DND-41 (cell line): ENCODE measurements at regions not wholly inside any gene's neighbourhood (a gene's known extent, or its start where the extent isn't known, plus 50 kb on each side); places are given as distances from the start of the nearest gene placed in this dataset.

Experiments used
- ATAC-seq: fragments of 200-7000 bp; cut with Tn5 transposase; 3 replicates; pipeline ENCODE4 v1.9.1; 2021; ENCODE audit warnings: low read depth; ENCODE audit not compliant: insufficient read depth
- DNase-seq: peaks from one replicate; pipeline ENCODE4 v3.0.0-alpha.2; 2020
- H2AFZ ChIP-seq: 2 replicates; pipeline ENCODE4 v1.6.0; 2012; ENCODE audit warnings: low read depth, low read length
- H3K27ac ChIP-seq: 2 replicates; pipeline ENCODE4 v1.5.1; 2012; ENCODE audit warnings: low read length, inconsistent platforms
- H3K27me3 ChIP-seq: fragments of 200-600 bp; sonication (generic); 2 replicates; pipeline ENCODE4 v1.6.0; 2012; ENCODE audit warnings: low read length, mild to moderate bottlenecking, inconsistent platforms; ENCODE audit not compliant: insufficient read depth, poor library complexity
- H3K36me3 ChIP-seq: 2 replicates; pipeline ENCODE4 v1.5.1; 2012; ENCODE audit warnings: low read length, inconsistent platforms; ENCODE audit not compliant: insufficient read depth
- H3K4me1 ChIP-seq: 2 replicates; pipeline ENCODE4 v1.5.1; 2012; ENCODE audit warnings: mild to moderate bottlenecking, low read length; ENCODE audit not compliant: insufficient read depth
- H3K4me2 ChIP-seq: 2 replicates; pipeline ENCODE4 v1.6.0; 2012; ENCODE audit warnings: mild to moderate bottlenecking, moderate library complexity, low read length, inconsistent platforms; ENCODE audit not compliant: insufficient read depth
- H3K4me3 ChIP-seq, 2 experiments: fragments of 200-600 bp in 1 of 2; shearing (Covaris generic) in 1 of 2; 2 replicates each; pipeline ENCODE4 v1.5.1; 2012 to 2016; ENCODE audit warnings: inconsistent platforms in 2 of 2, low read length in 2 of 2, mild to moderate bottlenecking in 2 of 2, low read depth in 1 of 2, moderate library complexity in 1 of 2
- H3K79me2 ChIP-seq: 2 replicates; pipeline ENCODE4 v1.6.0; 2012; ENCODE audit warnings: low read length, inconsistent platforms; ENCODE audit not compliant: insufficient read depth
- H3K9ac ChIP-seq: 2 replicates; pipeline ENCODE4 v1.6.0; 2012; ENCODE audit warnings: low read depth, mild to moderate bottlenecking, inconsistent platforms, low read length, moderate library complexity
- H3K9me3 ChIP-seq: 2 replicates; pipeline ENCODE4 v1.5.1; 2012; ENCODE audit warnings: low read length, moderate library complexity, mild to moderate bottlenecking, inconsistent platforms; ENCODE audit not compliant: insufficient read depth, severe bottlenecking
- H4K20me1 ChIP-seq: 2 replicates; pipeline ENCODE4 v1.6.0; 2012; ENCODE audit warnings: low read length; ENCODE audit not compliant: insufficient read depth
- EZH2 ChIP-seq: IDR thresholded peaks from 3 replicates; pipeline ENCODE4 v1.6.1; 2012; ENCODE audit warnings: borderline replicate concordance, low read depth, mild to moderate bottlenecking, moderate library complexity, low read length, inconsistent platforms; ENCODE audit not compliant: severe bottlenecking
- TF ChIP-seq, protein P1 (sequence below): IDR thresholded peaks from 2 replicates; pipeline ENCODE4 v1.5.1; 2012; ENCODE audit warnings: borderline replicate concordance, low read length, moderate library complexity, mild to moderate bottlenecking; ENCODE audit not compliant: poor library complexity, severe bottlenecking; ENCODE audit errors: extremely low read depth

DNA sequence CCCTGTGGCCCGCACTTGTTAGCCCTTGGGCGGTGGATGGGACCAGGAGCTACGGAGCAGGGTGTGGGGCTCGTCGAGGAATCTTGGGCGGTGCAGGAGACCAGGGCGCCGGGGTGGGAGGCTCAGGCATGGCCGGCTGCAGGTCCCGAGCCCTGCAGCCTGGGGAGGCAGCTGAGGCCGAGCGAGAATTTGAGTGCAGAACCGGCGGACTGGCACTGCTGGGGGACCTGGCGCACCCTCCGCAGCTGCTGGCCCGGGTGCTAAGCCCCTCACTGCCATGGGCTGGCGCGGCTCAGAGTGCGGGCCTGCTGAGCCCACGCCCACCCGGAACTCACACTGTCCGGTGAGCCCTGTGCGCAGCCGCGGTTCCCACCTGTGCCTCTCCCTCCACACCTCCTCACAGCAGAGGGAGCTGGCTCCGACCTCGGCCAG lies 73.6 kb upstream of the TLL1 start:
- Histone ChIP-seq H4K20me1 (no peaks in the 10 kb centered on the region), H3K4me1 (no peaks in the 10 kb centered on the region), H3K36me3 (no peaks in the 10 kb centered on the region), H2AFZ (no peak overlapping the region), H3K4me3 (no peak overlapping the region), H3K9me3 (no peaks in the 10 kb centered on the region), H3K9ac (no peak overlapping the region), H3K79me2 (no peaks in the 10 kb centered on the region), H3K27ac (no peak overlapping the region), H3K27me3 (no peaks in the 10 kb centered on the region), H3K4me2 (no peak overlapping the region)
- no peak for ATAC-seq
- no peak for DNase-seq
- TF ChIP-seq, protein P1, sequence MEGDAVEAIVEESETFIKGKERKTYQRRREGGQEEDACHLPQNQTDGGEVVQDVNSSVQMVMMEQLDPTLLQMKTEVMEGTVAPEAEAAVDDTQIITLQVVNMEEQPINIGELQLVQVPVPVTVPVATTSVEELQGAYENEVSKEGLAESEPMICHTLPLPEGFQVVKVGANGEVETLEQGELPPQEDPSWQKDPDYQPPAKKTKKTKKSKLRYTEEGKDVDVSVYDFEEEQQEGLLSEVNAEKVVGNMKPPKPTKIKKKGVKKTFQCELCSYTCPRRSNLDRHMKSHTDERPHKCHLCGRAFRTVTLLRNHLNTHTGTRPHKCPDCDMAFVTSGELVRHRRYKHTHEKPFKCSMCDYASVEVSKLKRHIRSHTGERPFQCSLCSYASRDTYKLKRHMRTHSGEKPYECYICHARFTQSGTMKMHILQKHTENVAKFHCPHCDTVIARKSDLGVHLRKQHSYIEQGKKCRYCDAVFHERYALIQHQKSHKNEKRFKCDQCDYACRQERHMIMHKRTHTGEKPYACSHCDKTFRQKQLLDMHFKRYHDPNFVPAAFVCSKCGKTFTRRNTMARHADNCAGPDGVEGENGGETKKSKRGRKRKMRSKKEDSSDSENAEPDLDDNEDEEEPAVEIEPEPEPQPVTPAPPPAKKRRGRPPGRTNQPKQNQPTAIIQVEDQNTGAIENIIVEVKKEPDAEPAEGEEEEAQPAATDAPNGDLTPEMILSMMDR = no peak
- no peak for TF ChIP-seq EZH2

- Histone ChIP-seq H3K27me3 (no peaks in the 10 kb centered on the region), H3K9ac (no peak overlapping the region), H3K4me3 (no peak overlapping the region), H2AFZ (no peak overlapping the region), H3K9me3 (no peaks in the 10 kb centered on the region), H3K4me2 (no peak overlapping the region), H3K27ac (no peak overlapping the region), H4K20me1 (no peaks in the 10 kb centered on the region), H3K4me1 (no peaks in the 10 kb centered on the region), H3K79me2 (no peaks in the 10 kb centered on the region), H3K36me3 (no peaks in the 10 kb centered on the region)
- DNase-seq (no peak), ATAC-seq (no peak)
- TF ChIP-seq EZH2 = no peak
- TF ChIP-seq, protein P1 = no peak
Measured at GRCh38 chr4:165802452-165802851, 70.6 kb upstream of the TLL1 start.

DNA sequence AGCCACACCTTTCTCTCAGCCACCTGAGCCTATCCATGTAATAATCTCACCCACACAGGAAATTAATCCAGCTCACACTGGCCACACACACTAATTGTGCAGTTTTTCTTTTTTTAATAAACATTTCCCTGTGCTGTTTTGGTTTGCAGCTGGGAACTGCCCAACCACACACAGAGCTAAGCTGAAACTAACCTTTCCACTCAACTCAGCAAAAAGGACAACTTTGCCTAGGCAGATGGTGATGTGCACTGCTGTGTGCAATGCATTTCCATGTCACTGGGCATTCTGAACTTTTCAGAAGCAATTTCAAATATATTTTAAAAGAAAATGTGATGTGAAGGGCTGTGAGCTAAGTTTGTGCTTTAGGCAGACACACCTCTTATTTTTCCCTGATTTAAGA lies 70.0 kb upstream of the TLL1 start:
- H3K27me3 ChIP-seq = no peaks in the 10 kb centered on the region
- H3K9me3 ChIP-seq = no peaks in the 10 kb centered on the region

More for the DNA sequence above, 70.0 kb upstream of the TLL1 start:
- DNase-seq = no peak
- H3K9ac ChIP-seq = no peak overlapping the region
- no peaks in the 10 kb centered on the region for H3K4me1 ChIP-seq
- TF ChIP-seq, protein P1 = no peak
- TF ChIP-seq EZH2 = no peak
- no peaks in the 10 kb centered on the region for H3K79me2 ChIP-seq
- H3K36me3 ChIP-seq = no peaks in the 10 kb centered on the region
- no peak overlapping the region for H3K4me2 ChIP-seq
- no peaks in the 10 kb centered on the region for H4K20me1 ChIP-seq
- no peak overlapping the region for H2AFZ ChIP-seq
- no peak for ATAC-seq
- no peak overlapping the region for H3K27ac ChIP-seq
- H3K4me3 ChIP-seq = no peak overlapping the region
